ENCODE measurements at regions not wholly inside any gene's neighbourhood (a gene's known extent, or its start where the extent isn't known, plus 50 kb on each side); places are given as distances from the start of the nearest gene placed in this dataset.

- TF ChIP-seq CTCF (IDR thresholded peaks at IDR 0.05) = no peak
- no peak for TF ChIP-seq POLR2A (IDR thresholded peaks at IDR 0.05)
Observed at GRCh38 chr2:129895526-129896082, 83.9 kb upstream of the RAB6C start.

Measured in right lobe of liver (tissue), 4 donors.